Mesenchymal stem cell (in vitro differentiated cells and primary cell): ENCODE measurements at regions not wholly inside any gene's neighbourhood (a gene's known extent, or its start where the extent isn't known, plus 50 kb on each side); places are given as distances from the start of the nearest gene placed in this dataset.

Experiments
- DNase-seq: peaks from one replicate; pipeline ENCODE4 v3.0.0-alpha.2; 2013
- H2AFZ ChIP-seq: one replicate; pipeline ENCODE4 v1.6.1; 2013; ENCODE audit warnings: low read depth, mild to moderate bottlenecking, control low read depth, inconsistent platforms, low read length, moderate library complexity
- H2AK5ac ChIP-seq: 2 replicates; pipeline ENCODE4 v1.6.1; 2013; ENCODE audit warnings: low read length, moderate library complexity, mild to moderate bottlenecking, inconsistent platforms; ENCODE audit not compliant: severe bottlenecking
- H2BK120ac ChIP-seq: one replicate; pipeline ENCODE4 v1.6.1; 2013; ENCODE audit warnings: low read depth, mild to moderate bottlenecking, inconsistent platforms, low read length, moderate library complexity
- H2BK12ac ChIP-seq, 2 experiments: one replicate each; pipeline ENCODE4 v1.6.1; 2013; ENCODE audit warnings: inconsistent platforms in 2 of 2, low read length in 2 of 2, mild to moderate bottlenecking in 2 of 2, moderate library complexity in 2 of 2, control low read depth in 1 of 2
- H2BK15ac ChIP-seq: one replicate; pipeline ENCODE4 v1.6.1; 2013; ENCODE audit warnings: mild to moderate bottlenecking, low read depth, inconsistent platforms; ENCODE audit not compliant: poor library complexity, severe bottlenecking
- H2BK5ac ChIP-seq: 2 replicates; pipeline ENCODE4 v1.6.1; 2013; ENCODE audit warnings: low read depth, mild to moderate bottlenecking, low read length, control low read depth, inconsistent platforms; ENCODE audit not compliant: poor library complexity, severe bottlenecking
- H3K14ac ChIP-seq, 2 experiments: one replicate each; pipeline ENCODE4 v1.6.1; 2013; ENCODE audit warnings: inconsistent platforms in 2 of 2, low read length in 2 of 2, control low read depth in 1 of 2, mild to moderate bottlenecking in 1 of 2, moderate library complexity in 1 of 2
- H3K18ac ChIP-seq, 2 experiments: one replicate each; pipeline ENCODE4 v1.6.1; 2013; ENCODE audit warnings: inconsistent platforms in 2 of 2, low read length in 2 of 2, control low read depth in 1 of 2, low read depth in 1 of 2, mild to moderate bottlenecking in 1 of 2
- H3K23ac ChIP-seq, 2 experiments: one replicate each; pipeline ENCODE4 v1.6.1; 2013; ENCODE audit warnings: inconsistent platforms in 2 of 2, low read length in 2 of 2, mild to moderate bottlenecking in 2 of 2, moderate library complexity in 2 of 2, control low read depth in 1 of 2
- H3K27ac ChIP-seq: 2 replicates; pipeline ENCODE4 v1.5.1; 2013; ENCODE audit warnings: mild to moderate bottlenecking, moderate library complexity, low read length, control low read depth, inconsistent platforms; ENCODE audit not compliant: poor library complexity, severe bottlenecking
- H3K27me3 ChIP-seq, 2 experiments: 2 replicates each; pipeline versions ENCODE4 v1.6.1 to v1.7.0; 2013; ENCODE audit warnings: low read length in 2 of 2, mild to moderate bottlenecking in 2 of 2, moderate library complexity in 2 of 2, control low read depth in 1 of 2, inconsistent platforms in 1 of 2; ENCODE audit not compliant: control insufficient read depth in 1 of 2, insufficient read depth in 1 of 2
- H3K36me3 ChIP-seq, 2 experiments: 2 replicates each; pipeline versions ENCODE4 v1.6.1 to v1.7.0; 2013; ENCODE audit warnings: low read length in 2 of 2, control low read depth in 1 of 2, inconsistent platforms in 1 of 2, low read depth in 1 of 2, mild to moderate bottlenecking in 1 of 2; ENCODE audit not compliant: insufficient read depth in 2 of 2, control insufficient read depth in 1 of 2
- H3K4ac ChIP-seq, 2 experiments: one replicate each; pipeline ENCODE4 v1.6.1; 2013; ENCODE audit warnings: inconsistent platforms in 2 of 2, low read length in 2 of 2, mild to moderate bottlenecking in 2 of 2, moderate library complexity in 2 of 2, control low read depth in 1 of 2, low read depth in 1 of 2
- H3K4me1 ChIP-seq: 2 replicates; pipeline ENCODE4 v1.6.1; 2013; ENCODE audit warnings: low read depth, low read length, control low read depth; ENCODE audit not compliant: control insufficient read depth, insufficient read depth
- H3K4me2 ChIP-seq: 2 replicates; pipeline ENCODE4 v1.6.1; 2013; ENCODE audit warnings: low read length, mild to moderate bottlenecking, inconsistent platforms; ENCODE audit not compliant: poor library complexity, severe bottlenecking
- H3K4me3 ChIP-seq, 2 experiments: 2 replicates each; pipeline versions ENCODE4 v1.5.1 to v1.7.0; 2013; ENCODE audit warnings: low read length in 2 of 2, mild to moderate bottlenecking in 2 of 2, control low read depth in 1 of 2, low read depth in 1 of 2; ENCODE audit not compliant: insufficient read depth in 1 of 2
- H3K79me1 ChIP-seq: replicated peaks from 2 replicates; pipeline ENCODE4 v1.6.1; 2013; ENCODE audit warnings: mild to moderate bottlenecking, control low read depth, low read length, inconsistent platforms; ENCODE audit not compliant: poor library complexity, severe bottlenecking
- H3K9ac ChIP-seq: 2 replicates; pipeline ENCODE4 v1.7.0; 2013; ENCODE audit warnings: mild to moderate bottlenecking, low read length, moderate library complexity
- H3K9me3 ChIP-seq: 2 replicates; pipeline ENCODE4 v1.7.0; 2013; ENCODE audit warnings: mild to moderate bottlenecking, low read length; ENCODE audit not compliant: control insufficient read depth
- H4K8ac ChIP-seq: one replicate; pipeline ENCODE4 v1.6.1; 2013; ENCODE audit warnings: inconsistent platforms, mild to moderate bottlenecking, low read length, moderate library complexity
- H4K91ac ChIP-seq: one replicate; pipeline ENCODE4 v1.6.1; 2013; ENCODE audit warnings: mild to moderate bottlenecking, low read length, inconsistent platforms
- WGBS: methylation state at CpG from one replicate; pipeline ENCODE4 v1.1.7; 2013; ENCODE audit warnings: mixed read lengths; 5-methylcytosine and 5-hydroxymethylcytosine counted together

GRCh38 chr14:104434214-104435076, 145.1 kb upstream of the C14orf180 start:
- H3K4me1 ChIP-seq = peaks cover 1% of the 10 kb centered on the region
- H2BK5ac ChIP-seq = no peak overlapping the region
- H3K27me3 ChIP-seq = no peaks in the 10 kb centered on the region
- H3K36me3 ChIP-seq = no peaks in the 10 kb centered on the region
- no peak overlapping the region for H3K9ac ChIP-seq
- H2BK15ac ChIP-seq = peak overlapping the region; percentile 67
- no peak overlapping the region for H3K4me3 ChIP-seq
- H3K9me3 ChIP-seq = peaks cover 1% of the 10 kb centered on the region
- no peak overlapping the region for H3K4me2 ChIP-seq
- no peak overlapping the region for H2AFZ ChIP-seq
- H3K18ac ChIP-seq = no peak overlapping the region
- no peak overlapping the region for H3K23ac ChIP-seq
- H3K27ac ChIP-seq = no peak overlapping the region
- H3K14ac ChIP-seq = no peak overlapping the region
- H4K91ac ChIP-seq = no peak overlapping the region
- no peaks in the 10 kb centered on the region for H3K79me1 ChIP-seq
- DNase-seq = no peak
- H2BK120ac ChIP-seq = no peak overlapping the region
- 71% methylated on average over 10 of the region's 13 CpGs for WGBS
- H2BK12ac ChIP-seq = no peak overlapping the region
- no peak overlapping the region for H3K4ac ChIP-seq
- no peak overlapping the region for H4K8ac ChIP-seq
- H2AK5ac ChIP-seq = no peak overlapping the region

- Histone ChIP-seq H3K4me2 (no peak overlapping the region), H4K8ac (no peak overlapping the region), H2BK5ac (no peak overlapping the region), H2BK120ac (no peak overlapping the region), H3K4ac (no peak overlapping the region), H2BK15ac (no peak overlapping the region), H2AFZ (no peak overlapping the region), H3K79me1 (no peaks in the 10 kb centered on the region), H3K18ac (no peak overlapping the region), H3K27ac (no peak overlapping the region), H3K14ac (no peak overlapping the region), H3K36me3 (no peaks in the 10 kb centered on the region), H3K4me3 (no peak overlapping the region), H3K9me3 (peaks cover 4% of the 10 kb centered on the region), H4K91ac (no peak overlapping the region), H3K23ac (no peak overlapping the region), H2AK5ac (no peak overlapping the region), H3K9ac (no peak overlapping the region), H2BK12ac (no peak overlapping the region), H3K27me3 (no peaks in the 10 kb centered on the region), H3K4me1 (peaks cover 1% of the 10 kb centered on the region)
- no peak for DNase-seq
- WGBS = 86% methylated on average over 20 of the region's 20 CpGs
These were observed 144.2 kb upstream of the C14orf180 start for GRCh38 chr14:104435147-104436046.

- no peaks in the 10 kb centered on the region for H3K36me3 ChIP-seq
- no peak overlapping the region for H2AFZ ChIP-seq
- no peak overlapping the region for H2BK12ac ChIP-seq
- no peaks in the 10 kb centered on the region for H3K79me1 ChIP-seq
- no peak overlapping the region for H3K18ac ChIP-seq
- peak overlapping the region; percentile 29 for H3K9ac ChIP-seq
- peaks cover 0 to 4% of the 10 kb centered on the region in 2 experiments for H3K27me3 ChIP-seq
- 77% methylated on average over 19 of the region's 20 CpGs for WGBS
- no peak overlapping the region for H2BK5ac ChIP-seq
- H3K4ac ChIP-seq = no peak overlapping the region
- peaks cover 1% of the 10 kb centered on the region for H3K4me1 ChIP-seq
- H3K4me2 ChIP-seq = no peak overlapping the region
- H3K9me3 ChIP-seq = peaks cover 4% of the 10 kb centered on the region
- H3K4me3 ChIP-seq = no peak overlapping the region
- H3K14ac ChIP-seq = no peak overlapping the region
- no peak overlapping the region for H3K27ac ChIP-seq
- H2BK15ac ChIP-seq = no peak overlapping the region
- no peak overlapping the region for H2AK5ac ChIP-seq
- H4K91ac ChIP-seq = peak overlapping the region; percentile 32
- DNase-seq = no peak
- no peak overlapping the region for H2BK120ac ChIP-seq
- H3K23ac ChIP-seq = no peak overlapping the region
- H4K8ac ChIP-seq = no peak overlapping the region
These were observed 143.4 kb upstream of the C14orf180 start for GRCh38 chr14:104436047-104436591.
